Epidermal melanocyte (primary cell): ENCODE measurements at regions not wholly inside any gene's neighbourhood (a gene's known extent, or its start where the extent isn't known, plus 50 kb on each side); places are given as distances from the start of the nearest gene placed in this dataset.
"Not testable (repeated sequence)": the region's sequence is repeated elsewhere in the genome, so short reads cannot be mapped to it uniquely, and the experiment has no call there.

ENCODE experiments used
- DNase-seq: peaks from one replicate; pipeline ENCODE4 v3.0.0; 2011; ENCODE audit warnings: low spot score; ENCODE audit not compliant: insufficient read length

GRCh38 chr12:46627686-46628085 lies 198.1 kb downstream of the SLC38A4 start:
- no peak for DNase-seq

GRCh38 chr12:46619474-46619873 lies 206.3 kb downstream of the SLC38A4 start:
- not testable (repeated sequence) for DNase-seq

- DNase-seq = not testable (repeated sequence)
These were observed 208.1 kb downstream of the SLC38A4 start for GRCh38 chr12:46617737-46618136.

- no peak for DNase-seq
These were observed 208.6 kb downstream of the SLC38A4 start for GRCh38 chr12:46617167-46617566.

GRCh38 chr12:46610754-46611153 lies 215.0 kb downstream of the SLC38A4 start:
- DNase-seq = no peak

GRCh38 chr12:46609674-46610073 lies 216.1 kb downstream of the SLC38A4 start:
- DNase-seq = no peak

- DNase-seq = no peak
These were observed 216.5 kb downstream of the SLC38A4 start for GRCh38 chr12:46609273-46609623.

- peak; percentile 61 for DNase-seq
These were observed 217.1 kb downstream of the SLC38A4 start for GRCh38 chr12:46608431-46609272.

- DNase-seq = no peak
These were observed 221.1 kb downstream of the SLC38A4 start for GRCh38 chr12:46604684-46605083.

GRCh38 chr12:46603776-46604456 lies 221.9 kb downstream of the SLC38A4 start:
- no peak for DNase-seq

GRCh38 chr12:46602474-46602873 lies 223.3 kb downstream of the SLC38A4 start:
- no peak for DNase-seq

GRCh38 chr12:46590991-46591703 lies 218.6 kb upstream of the SLC38A2 start:
- no peak for DNase-seq

- no peak for DNase-seq
These were observed 213.5 kb upstream of the SLC38A2 start for GRCh38 chr12:46585854-46586621.

GRCh38 chr12:46584098-46584497 lies 211.5 kb upstream of the SLC38A2 start:
- DNase-seq = not testable (repeated sequence)

GRCh38 chr12:46581990-46582389 lies 209.4 kb upstream of the SLC38A2 start:
- not testable (repeated sequence) for DNase-seq

- DNase-seq = no peak
These were observed 207.9 kb upstream of the SLC38A2 start for GRCh38 chr12:46580445-46580844.

GRCh38 chr12:46579474-46579873 lies 206.9 kb upstream of the SLC38A2 start:
- no peak for DNase-seq

GRCh38 chr12:46578190-46578982 lies 205.8 kb upstream of the SLC38A2 start:
- no peak for DNase-seq

GRCh38 chr12:46577063-46577776 lies 204.6 kb upstream of the SLC38A2 start:
- no peak for DNase-seq

GRCh38 chr12:46574847-46575246 lies 202.3 kb upstream of the SLC38A2 start:
- DNase-seq = no peak
